HFF-Myc (cell line): ENCODE measurements at regions not wholly inside any gene's neighbourhood (a gene's known extent, or its start where the extent isn't known, plus 50 kb on each side); places are given as distances from the start of the nearest gene placed in this dataset.

Source experiments
- DNase-seq: peaks from one replicate; pipeline ENCODE4 v3.0.0-alpha.2; 2011; ENCODE audit warnings: low read depth; ENCODE audit errors: extremely low read depth
- H3K4me3 ChIP-seq: replicated peaks from 2 replicates; pipeline ENCODE4 v1.5.1; 2011; ENCODE audit warnings: low read depth, mild to moderate bottlenecking, control low read depth, low read length
- CTCF ChIP-seq: IDR thresholded peaks from 2 replicates; pipeline ENCODE4 v1.5.1; 2012; ENCODE audit warnings: mild to moderate bottlenecking, low read depth, low read length, control low read depth; ENCODE audit errors: missing control alignments

- no peak for DNase-seq
- no peak overlapping the region for H3K4me3 ChIP-seq
- TF ChIP-seq CTCF = no peak
Measured at GRCh38 chr2:2561346-2562095, 230.4 kb upstream of the MYT1L start.

DNA sequence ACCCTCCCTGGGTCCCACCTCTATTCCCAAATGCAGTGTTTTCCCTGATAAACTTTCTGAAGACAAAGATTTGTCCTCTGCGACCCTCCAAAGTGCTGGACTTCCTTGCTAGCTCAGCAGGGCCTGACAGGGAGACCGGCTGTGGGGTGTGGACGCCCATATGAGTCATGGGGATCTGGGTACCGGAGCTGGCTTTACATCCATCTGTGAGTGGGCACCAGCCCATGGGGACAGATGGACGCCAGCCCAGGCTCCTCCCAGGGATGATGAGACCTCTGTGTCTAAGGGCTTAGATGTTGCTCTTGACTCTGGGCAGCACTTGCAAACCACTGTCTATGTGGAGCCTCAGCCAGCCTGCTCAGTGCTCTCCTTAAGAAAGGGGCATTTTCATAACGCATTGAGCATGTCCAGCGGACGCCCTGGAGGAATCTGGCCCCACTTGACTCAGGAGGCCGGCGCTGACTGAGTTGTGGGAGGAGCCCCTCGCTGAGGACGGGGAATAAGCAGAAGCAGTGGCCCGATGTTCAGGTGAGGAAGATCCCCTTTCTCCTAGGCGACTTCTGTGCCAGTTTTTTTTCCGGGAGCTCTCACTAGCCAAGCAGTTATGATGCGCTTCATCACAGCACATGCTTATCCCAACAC is 229.4 kb upstream of the MYT1L start:
- TF ChIP-seq CTCF = no peak
- DNase-seq = no peak
- no peak overlapping the region for H3K4me3 ChIP-seq

- no peak for DNase-seq
- TF ChIP-seq CTCF = no peak
- H3K4me3 ChIP-seq = no peak overlapping the region
Measured at GRCh38 chr2:2558476-2558875, 227.4 kb upstream of the MYT1L start.

DNA sequence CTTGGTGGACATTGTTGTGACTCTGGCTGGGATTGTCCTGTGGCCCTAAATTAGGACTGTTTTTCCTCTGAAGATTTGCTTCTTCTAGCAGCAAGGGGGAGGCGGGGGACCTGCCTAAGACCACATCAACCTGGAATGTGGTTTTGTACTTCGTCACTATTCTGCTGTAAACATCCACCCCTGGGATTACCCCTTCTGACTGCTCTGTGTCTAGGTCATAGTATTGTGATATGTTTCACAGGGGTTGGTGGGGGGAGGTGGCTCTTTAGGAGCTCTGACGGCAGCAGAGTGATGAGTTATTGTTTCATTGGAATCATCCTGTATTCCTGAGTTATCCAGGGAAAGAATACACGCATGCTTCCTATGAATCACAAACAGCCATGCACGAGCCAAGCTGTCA is 226.4 kb upstream of the MYT1L start:
- H3K4me3 ChIP-seq = no peak overlapping the region
- no peak for DNase-seq
- no peak for TF ChIP-seq CTCF

DNA sequence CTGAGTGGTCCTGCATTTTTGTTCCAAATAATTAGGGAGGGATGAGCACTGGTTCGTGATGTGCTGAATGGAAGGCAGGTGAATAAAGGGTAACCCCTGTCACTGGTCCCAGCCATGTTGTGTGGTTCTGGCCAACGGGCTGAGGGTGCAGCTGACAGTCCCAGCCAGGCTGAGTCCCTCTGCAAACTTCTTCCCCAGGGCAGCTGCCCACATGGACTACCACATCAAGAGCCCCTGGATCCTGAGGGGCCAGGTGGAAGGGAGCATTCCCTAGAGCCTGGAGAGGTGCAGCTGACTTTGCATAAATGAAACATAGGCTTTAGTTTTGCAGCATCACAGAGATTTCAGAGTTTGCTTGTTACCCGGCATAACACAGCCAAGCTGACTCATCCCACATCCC is 219.8 kb upstream of the MYT1L start:
- no peak for TF ChIP-seq CTCF
- no peak for DNase-seq

DNA sequence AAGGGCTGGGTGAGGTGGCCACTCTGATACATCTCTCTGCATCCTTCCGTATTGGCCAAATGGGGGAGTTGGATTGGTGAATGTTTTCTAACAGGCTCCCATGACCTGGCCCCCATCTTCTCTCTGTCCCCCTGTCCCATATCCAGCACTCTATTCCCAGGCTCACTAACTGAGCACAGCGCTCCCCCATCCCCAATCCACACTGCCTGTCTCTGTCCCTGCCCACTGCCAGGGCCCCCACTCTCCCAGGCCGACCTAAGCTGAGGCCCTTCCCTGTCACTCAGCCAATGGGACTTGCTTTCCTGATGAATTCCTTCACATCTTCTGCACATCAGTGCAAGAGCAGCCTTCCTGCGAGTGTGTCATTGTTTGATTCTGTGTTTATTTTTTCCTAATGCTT is 216.8 kb upstream of the MYT1L start:
- TF ChIP-seq CTCF = no peak
- DNase-seq = no peak
- no peak overlapping the region for H3K4me3 ChIP-seq

More for the DNA sequence above, 219.8 kb upstream of the MYT1L start:
- no peak overlapping the region for H3K4me3 ChIP-seq
